ENCODE measurements at regions not wholly inside any gene's neighbourhood (a gene's known extent, or its start where the extent isn't known, plus 50 kb on each side); places are given as distances from the start of the nearest gene placed in this dataset.

GRCh38 chr14:43792980-43793379 lies 714.1 kb downstream of the FSCB start:
- TF ChIP-seq ZNF565 (CRISPR knock-in tag; conservative IDR thresholded peaks at IDR 0.05; ENCODE audit: low read depth) (no peak), ZNF8 (CRISPR knock-in tag; IDR thresholded peaks at IDR 0.05) (no peak), CSRNP3 (CRISPR knock-in tag; IDR thresholded peaks at IDR 0.05) (no peak), PATZ1 (CRISPR knock-in tag; IDR thresholded peaks at IDR 0.05; ENCODE audit: borderline replicate concordance) (no peak), CREB5 (CRISPR knock-in tag; IDR thresholded peaks at IDR 0.05; ENCODE audit: low read depth) (no peak), ZFP3 (CRISPR knock-in tag; IDR thresholded peaks at IDR 0.05) (no peak), RARB (CRISPR knock-in tag; IDR thresholded peaks at IDR 0.05) (no peak), TOX (CRISPR knock-in tag; IDR thresholded peaks at IDR 0.05; ENCODE audit: borderline replicate concordance) (no peak), ARNTL (CRISPR knock-in tag; IDR thresholded peaks at IDR 0.05; ENCODE audit: borderline replicate concordance, low read depth) (no peak), TSHZ2 (CRISPR knock-in tag; IDR thresholded peaks at IDR 0.05) (no peak), ZFP30 (CRISPR knock-in tag; IDR thresholded peaks at IDR 0.05) (no peak), POU6F1 (CRISPR knock-in tag; IDR thresholded peaks at IDR 0.05; ENCODE audit: borderline replicate concordance, low read depth) (no peak)
